CD8-positive, alpha-beta memory T cell (primary cell): ENCODE measurements at regions not wholly inside any gene's neighbourhood (a gene's known extent, or its start where the extent isn't known, plus 50 kb on each side); places are given as distances from the start of the nearest gene placed in this dataset.

Experiments
- CTCF ChIA-PET: fragments of 350-600 bp; sonication (Branson Sonifier 250); formaldehyde crosslinking; loops from one replicate; lab custom pipeline; 2021; ENCODE audit warnings: antibody characterized with exemption; lab: Charles Lee
- POLR2A ChIA-PET: fragments of 350-600 bp; sonication (Branson Sonifier 250); formaldehyde crosslinking; loops from one replicate; lab custom pipeline; 2021; ENCODE audit warnings: antibody characterized with exemption; lab: Charles Lee
- DNase-seq, 5 donors: peaks; one replicate each; pipeline versions ENCODE4 v3.0.0 to v3.0.0-alpha.2; 2020 to 2022; ENCODE audit warnings: mixed read lengths in 1 of 5
- H3K27ac ChIP-seq: one replicate; pipeline ENCODE4 v1.7.0; 2013; ENCODE audit warnings: low read depth, mild to moderate bottlenecking, low read length, moderate library complexity
- H3K27me3 ChIP-seq: 2 replicates; pipeline ENCODE4 v1.7.0; 2013; ENCODE audit warnings: low read length, mild to moderate bottlenecking; ENCODE audit not compliant: insufficient read depth, poor library complexity, severe bottlenecking
- H3K36me3 ChIP-seq: 2 replicates; pipeline ENCODE4 v1.7.0; 2013; ENCODE audit warnings: mild to moderate bottlenecking, low read length, moderate library complexity; ENCODE audit not compliant: insufficient read depth
- H3K4me1 ChIP-seq: 2 replicates; pipeline ENCODE4 v1.7.0; 2013; ENCODE audit warnings: mild to moderate bottlenecking, low read length, moderate library complexity; ENCODE audit not compliant: insufficient read depth
- H3K4me3 ChIP-seq: 2 replicates; pipeline ENCODE4 v1.7.0; 2013; ENCODE audit warnings: mild to moderate bottlenecking, low read length
- H3K9me3 ChIP-seq: 2 replicates; pipeline ENCODE4 v1.7.0; 2013; ENCODE audit warnings: mild to moderate bottlenecking, low read length
- H3K27ac Mint-ChIP-seq, 8 donors: one replicate each; pipeline ENCODE4 v1.8.0; 2020 to 2021; ENCODE audit warnings: mixed read lengths in 8 of 8, mild to moderate bottlenecking in 6 of 8, inconsistent platforms in 3 of 8, moderate library complexity in 3 of 8
- H3K27me3 Mint-ChIP-seq, 2 donors: one replicate each; pipeline ENCODE4 v1.8.0; 2020 to 2021; ENCODE audit warnings: mixed read lengths in 2 of 2, mild to moderate bottlenecking in 1 of 2, moderate library complexity in 1 of 2
- H3K36me3 Mint-ChIP-seq, 3 donors: one replicate each; pipeline ENCODE4 v1.8.0; 2020 to 2021; ENCODE audit warnings: mixed read lengths in 3 of 3, inconsistent platforms in 1 of 3, mild to moderate bottlenecking in 1 of 3
- H3K4me1 Mint-ChIP-seq, 3 donors: one replicate each; pipeline ENCODE4 v1.8.0; 2020 to 2021; ENCODE audit warnings: mixed read lengths in 3 of 3, inconsistent platforms in 1 of 3, mild to moderate bottlenecking in 1 of 3
- H3K4me3 Mint-ChIP-seq, 7 donors: one replicate each; pipeline ENCODE4 v1.8.0; 2020 to 2021; ENCODE audit warnings: mixed read lengths in 7 of 7, mild to moderate bottlenecking in 6 of 7, moderate library complexity in 4 of 7, inconsistent platforms in 2 of 7
- H3K9me3 Mint-ChIP-seq, 5 donors: one replicate each; pipeline ENCODE4 v1.8.0; 2020 to 2022; ENCODE audit warnings: mixed read lengths in 5 of 5, mild to moderate bottlenecking in 3 of 5, moderate library complexity in 2 of 5, inconsistent platforms in 1 of 5

DNA sequence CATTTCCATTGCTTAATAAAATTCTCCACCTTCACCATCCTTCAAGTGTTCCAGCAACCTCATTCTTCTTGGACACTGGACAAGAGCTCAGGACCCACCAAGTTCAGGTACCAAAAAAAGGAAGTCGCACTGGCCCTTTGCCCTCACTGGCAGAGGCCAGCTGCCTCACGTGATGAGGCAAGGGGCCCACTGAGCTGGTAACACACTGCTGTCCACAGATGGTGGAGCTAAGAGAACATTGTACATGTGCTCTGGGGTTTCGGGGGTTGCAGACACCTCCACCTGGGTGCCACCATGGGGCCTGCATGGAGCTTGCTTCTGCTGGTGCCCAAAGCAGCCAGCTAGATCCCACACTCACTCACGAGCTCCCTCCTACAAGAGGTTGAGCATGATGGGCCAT is 71.3 kb downstream of the SCG2 start:
- Histone ChIP-seq H3K4me1 (no peaks in the 10 kb centered on the region), H3K36me3 (no peaks in the 10 kb centered on the region), H3K27ac (no peak overlapping the region), H3K4me3 (no peak overlapping the region), H3K27me3 (no peaks in the 10 kb centered on the region), H3K9me3 (no peaks in the 10 kb centered on the region)
- Mint-ChIP-seq H3K4me1 (no peaks in the 10 kb centered on the region), H3K9me3 (peaks cover 0 to 5% (median 0%) of the 10 kb centered on the region in 5 donors), H3K27me3 (peaks cover 0 to 3% of the 10 kb centered on the region in 2 donors), H3K4me3 (no peak overlapping the region), H3K36me3 (no peaks in the 10 kb centered on the region), H3K27ac (no peak overlapping the region)
- CTCF ChIA-PET, result no interaction called here
- DNase-seq, result no peak
- POLR2A ChIA-PET, result no interaction called here

DNA sequence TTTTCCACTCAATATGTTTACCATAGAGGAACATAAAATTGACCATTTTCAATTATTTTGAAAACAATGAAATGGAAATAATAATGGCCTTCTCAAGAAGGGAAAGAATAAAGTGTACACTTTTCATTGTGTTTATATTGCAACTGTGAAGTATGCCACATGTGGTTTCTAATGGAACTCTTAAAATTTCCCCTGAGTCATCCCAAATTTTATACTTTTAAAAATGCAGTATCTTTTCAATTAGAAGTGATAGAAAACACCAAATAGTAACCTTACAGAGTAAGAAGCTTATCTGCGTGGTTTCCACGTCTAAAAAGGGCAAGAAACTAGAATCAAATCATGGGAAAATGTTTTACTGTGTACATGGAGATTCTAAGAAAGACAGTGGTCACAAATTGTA is 70.0 kb downstream of the SCG2 start:
- CTCF ChIA-PET, result no interaction called here
- peaks cover 0 to 6% of the 10 kb centered on the region in 2 donors for H3K27me3 Mint-ChIP-seq
- H3K36me3 Mint-ChIP-seq, result no peaks in the 10 kb centered on the region

DNA sequence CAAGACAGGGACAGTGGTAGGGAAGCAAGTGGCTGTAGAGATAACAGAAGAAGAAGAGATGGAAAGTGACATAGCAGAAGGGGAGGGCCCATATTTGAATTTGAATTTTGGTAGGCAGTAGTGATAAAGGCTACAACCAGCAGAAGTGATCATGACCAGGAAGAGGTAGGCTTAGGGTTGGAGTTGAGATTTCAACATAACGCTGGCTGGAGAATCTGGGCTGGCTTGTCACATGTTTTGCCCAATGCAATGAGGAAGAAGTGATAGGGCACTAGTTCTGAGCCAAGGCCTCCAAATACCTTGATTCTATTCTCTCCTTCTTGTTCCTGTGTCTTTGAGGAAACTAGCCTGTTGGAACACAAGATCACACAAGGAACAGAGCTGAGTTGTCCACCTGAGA is 69.4 kb downstream of the SCG2 start:
- Mint-ChIP-seq H3K36me3 (no peaks in the 10 kb centered on the region), H3K4me3 (no peak overlapping the region), H3K27me3 (peaks cover 0 to 6% of the 10 kb centered on the region in 2 donors), H3K4me1 (no peaks in the 10 kb centered on the region), H3K9me3 (peaks cover 0 to 4% (median 0%) of the 10 kb centered on the region in 5 donors), H3K27ac (no peak overlapping the region)
- DNase-seq, result no peak
- ChIA-PET POLR2A (no interaction called here), CTCF (no interaction called here)
- H3K9me3 ChIP-seq, result no peaks in the 10 kb centered on the region
- H3K27me3 ChIP-seq, result no peaks in the 10 kb centered on the region
- H3K27ac ChIP-seq, result no peak overlapping the region
- no peaks in the 10 kb centered on the region for H3K4me1 ChIP-seq
- H3K4me3 ChIP-seq, result no peak overlapping the region
- no peaks in the 10 kb centered on the region for H3K36me3 ChIP-seq

More for the DNA sequence above, 70.0 kb downstream of the SCG2 start:
- Histone ChIP-seq H3K36me3 (no peaks in the 10 kb centered on the region), H3K27ac (no peak overlapping the region), H3K4me1 (no peaks in the 10 kb centered on the region), H3K9me3 (no peaks in the 10 kb centered on the region), H3K4me3 (no peak overlapping the region), H3K27me3 (no peaks in the 10 kb centered on the region)
- Mint-ChIP-seq H3K27ac (no peak overlapping the region), H3K4me3 (no peak overlapping the region), H3K9me3 (peaks cover 0 to 5% (median 0%) of the 10 kb centered on the region in 5 donors), H3K4me1 (no peaks in the 10 kb centered on the region)
- DNase-seq, result no peak
- POLR2A ChIA-PET, result no interaction called here

DNA sequence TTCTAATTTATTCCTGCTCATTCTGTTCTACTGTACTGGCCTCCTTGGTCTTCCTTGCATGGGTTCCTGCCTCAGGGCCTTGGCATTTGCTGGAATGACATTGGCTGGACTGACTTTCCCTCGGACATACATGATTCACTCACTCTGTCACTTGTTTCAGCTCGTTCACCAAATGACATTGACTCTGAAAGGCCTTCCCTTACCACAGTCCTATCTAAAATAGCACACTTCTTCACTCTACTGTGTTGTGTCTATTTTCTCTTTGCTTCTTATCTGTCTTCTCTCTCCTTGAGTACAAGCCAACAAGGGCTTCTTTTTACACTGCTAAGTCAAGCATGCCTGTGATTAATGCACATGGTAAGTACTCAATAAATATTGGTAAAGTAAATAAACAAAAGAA is 65.6 kb downstream of the SCG2 start:
- no peak for DNase-seq
- Histone ChIP-seq H3K4me3 (no peak overlapping the region), H3K4me1 (no peaks in the 10 kb centered on the region), H3K27me3 (no peaks in the 10 kb centered on the region), H3K27ac (no peak overlapping the region), H3K9me3 (no peaks in the 10 kb centered on the region), H3K36me3 (no peaks in the 10 kb centered on the region)
- peaks cover 0 to 4% (median 0%) of the 10 kb centered on the region in 5 donors for H3K9me3 Mint-ChIP-seq
- H3K36me3 Mint-ChIP-seq, result no peaks in the 10 kb centered on the region
- no peaks in the 10 kb centered on the region for H3K4me1 Mint-ChIP-seq
- H3K27me3 Mint-ChIP-seq, result peaks cover 0 to 3% of the 10 kb centered on the region in 2 donors
- no peak overlapping the region for H3K4me3 Mint-ChIP-seq
- POLR2A ChIA-PET, result no interaction called here
- CTCF ChIA-PET, result no interaction called here
- no peak overlapping the region for H3K27ac Mint-ChIP-seq

DNA sequence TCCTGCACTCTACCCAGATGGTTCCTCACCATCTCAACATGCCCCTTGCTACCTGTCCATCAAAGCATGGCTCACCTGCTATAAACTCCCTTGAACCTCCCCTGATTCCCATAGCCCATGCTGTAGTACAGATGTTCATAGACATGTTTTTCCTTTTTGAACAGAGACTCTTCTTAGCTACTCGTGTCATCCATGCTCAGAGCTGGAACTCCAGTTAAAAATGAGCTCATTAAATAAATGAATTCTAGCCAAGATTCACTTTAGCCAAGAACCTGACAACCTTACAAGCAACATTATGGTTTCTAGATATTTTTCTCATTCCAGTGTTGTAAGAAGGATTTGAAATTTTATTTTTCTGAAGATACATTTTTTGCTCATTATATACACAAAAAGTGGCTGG is 65.0 kb downstream of the SCG2 start:
- no peak for DNase-seq

DNA sequence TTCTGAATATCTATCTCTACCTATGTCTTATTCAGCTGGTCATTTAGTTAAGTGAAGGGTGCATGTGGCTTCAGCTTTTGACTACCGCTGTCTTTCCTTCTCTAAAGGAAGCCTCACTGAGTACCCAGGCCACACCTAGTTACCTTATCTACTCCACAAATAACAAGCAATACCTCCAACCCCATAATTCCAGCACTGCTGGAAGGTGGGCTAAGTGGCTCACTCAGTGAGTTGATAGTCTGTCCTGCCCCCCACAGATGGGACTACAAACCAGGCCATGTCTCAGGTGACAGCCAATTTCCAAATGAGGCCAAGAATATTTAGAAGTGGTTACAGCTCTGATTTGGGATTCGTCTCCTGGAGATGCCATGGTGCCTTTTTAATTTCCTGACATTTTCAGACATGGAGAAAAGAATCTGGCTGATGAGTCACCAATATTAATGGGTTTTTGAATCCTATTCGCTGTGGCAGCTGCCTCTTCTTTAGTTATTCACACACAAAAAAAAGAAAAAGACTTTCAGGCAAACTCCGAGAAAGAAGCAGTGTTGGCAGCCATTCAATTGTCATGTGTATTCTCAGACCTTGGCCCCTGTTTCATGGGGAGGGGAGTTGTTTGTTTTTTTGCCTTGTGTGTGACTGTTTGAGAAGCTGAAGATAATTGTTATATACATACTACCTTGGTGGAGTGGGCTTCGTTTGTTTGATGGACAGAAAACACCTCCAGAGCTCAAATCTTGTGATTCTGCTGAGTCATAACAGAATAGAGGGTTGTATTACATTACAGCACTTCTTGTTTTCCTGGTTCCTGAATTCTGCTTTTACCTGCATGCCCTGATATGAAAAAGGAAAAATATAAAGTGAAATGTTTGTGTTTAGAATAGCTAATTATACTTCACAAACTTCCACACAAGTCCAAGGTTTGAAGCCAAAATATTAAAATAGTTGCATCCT is 64.2 kb downstream of the SCG2 start:
- no peaks in the 10 kb centered on the region for H3K27me3 ChIP-seq
- H3K9me3 ChIP-seq, result no peaks in the 10 kb centered on the region
- Mint-ChIP-seq H3K27me3 (peaks cover 0 to 3% of the 10 kb centered on the region in 2 donors), H3K36me3 (no peaks in the 10 kb centered on the region), H3K27ac (no peak overlapping the region), H3K4me3 (no peak overlapping the region), H3K4me1 (no peaks in the 10 kb centered on the region), H3K9me3 (peaks cover 0 to 4% (median 0%) of the 10 kb centered on the region in 5 donors)
- CTCF ChIA-PET, result no interaction called here
- POLR2A ChIA-PET, result no interaction called here
- no peak for DNase-seq
- no peaks in the 10 kb centered on the region for H3K4me1 ChIP-seq
- no peaks in the 10 kb centered on the region for H3K36me3 ChIP-seq
- H3K4me3 ChIP-seq, result no peak overlapping the region
- no peak overlapping the region for H3K27ac ChIP-seq

More for the DNA sequence above, 65.0 kb downstream of the SCG2 start:
- no peak overlapping the region for H3K4me3 Mint-ChIP-seq
- Histone ChIP-seq H3K4me3 (no peak overlapping the region), H3K4me1 (no peaks in the 10 kb centered on the region), H3K9me3 (no peaks in the 10 kb centered on the region), H3K27ac (no peak overlapping the region), H3K36me3 (no peaks in the 10 kb centered on the region), H3K27me3 (no peaks in the 10 kb centered on the region)
- H3K9me3 Mint-ChIP-seq, result peaks cover 0 to 4% (median 0%) of the 10 kb centered on the region in 5 donors
- H3K27ac Mint-ChIP-seq, result no peak overlapping the region
- CTCF ChIA-PET, result no interaction called here
- no peaks in the 10 kb centered on the region for H3K4me1 Mint-ChIP-seq
- H3K27me3 Mint-ChIP-seq, result peaks cover 0 to 3% of the 10 kb centered on the region in 2 donors
- no peaks in the 10 kb centered on the region for H3K36me3 Mint-ChIP-seq
- POLR2A ChIA-PET, result no interaction called here

DNA sequence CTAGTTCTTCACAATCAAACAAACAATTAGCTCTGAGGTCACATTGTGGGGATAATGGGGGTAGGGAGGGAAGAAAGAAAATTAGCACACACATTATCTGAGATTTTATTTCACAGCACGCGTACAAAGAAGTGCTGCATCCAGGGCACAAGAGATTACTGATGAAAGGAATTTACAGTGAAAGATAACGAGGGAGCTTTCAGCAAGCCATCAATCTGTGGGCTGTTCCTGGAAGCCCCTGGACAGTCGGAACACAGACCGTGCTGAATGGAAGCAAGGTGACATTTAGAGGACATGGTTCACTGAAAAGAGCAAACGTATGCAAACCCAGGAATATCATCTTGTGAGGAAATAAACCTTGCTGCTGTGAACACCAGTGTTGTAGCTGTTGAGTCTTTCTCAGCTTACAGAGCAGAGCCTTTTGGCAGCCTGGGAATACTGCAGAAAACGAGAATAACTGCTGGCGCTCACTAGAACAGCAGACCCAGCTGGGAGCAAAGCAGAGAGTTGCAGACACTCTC is 63.2 kb downstream of the SCG2 start:
- peaks cover 0 to 3% of the 10 kb centered on the region in 2 donors for H3K27me3 Mint-ChIP-seq
- no peaks in the 10 kb centered on the region for H3K4me1 Mint-ChIP-seq
- DNase-seq, result no peak
- CTCF ChIA-PET, result interaction anchor here (1.1 kb wide), 1 partner anchor 14 kb away, joined by 4 read pairs; no protein-coding TSS in a partner anchor
- peaks cover 0 to 4% (median 0%) of the 10 kb centered on the region in 5 donors for H3K9me3 Mint-ChIP-seq
- no peaks in the 10 kb centered on the region for H3K36me3 Mint-ChIP-seq
- no peak overlapping the region for H3K27ac ChIP-seq
- H3K27me3 ChIP-seq, result no peaks in the 10 kb centered on the region
- H3K27ac Mint-ChIP-seq, result no peak overlapping the region
- POLR2A ChIA-PET, result no interaction called here
- no peak overlapping the region for H3K4me3 Mint-ChIP-seq
- no peaks in the 10 kb centered on the region for H3K4me1 ChIP-seq
- H3K9me3 ChIP-seq, result no peaks in the 10 kb centered on the region
- no peaks in the 10 kb centered on the region for H3K36me3 ChIP-seq
- H3K4me3 ChIP-seq, result no peak overlapping the region

DNA sequence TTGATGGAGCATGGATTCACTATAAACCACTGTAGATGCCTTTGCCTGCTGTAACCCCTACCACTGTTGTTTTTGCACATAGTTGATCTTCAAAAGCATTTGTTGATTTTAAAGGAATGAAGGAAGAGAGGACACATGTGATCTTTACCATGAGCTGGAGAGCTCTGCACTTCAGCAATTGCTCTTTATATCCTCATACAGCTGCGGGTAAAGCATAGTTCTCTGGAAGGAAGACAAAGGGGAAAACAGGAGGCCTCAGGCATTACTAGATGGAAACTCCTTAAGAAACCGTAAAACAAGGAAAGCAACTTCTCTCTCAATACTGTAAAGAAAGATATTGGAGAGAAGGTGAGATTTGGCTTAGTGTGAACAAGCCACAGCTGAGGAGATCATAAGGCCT is 60.6 kb downstream of the SCG2 start:
- Mint-ChIP-seq H3K4me3 (no peak overlapping the region), H3K4me1 (no peaks in the 10 kb centered on the region), H3K36me3 (no peaks in the 10 kb centered on the region), H3K9me3 (peaks cover 0 to 4% (median 0%) of the 10 kb centered on the region in 5 donors), H3K27ac (no peak overlapping the region), H3K27me3 (peaks cover 0 to under 1% of the 10 kb centered on the region in 2 donors)
- no peaks in the 10 kb centered on the region for H3K27me3 ChIP-seq
- ChIA-PET CTCF (no interaction called here), POLR2A (no interaction called here)
- H3K27ac ChIP-seq, result no peak overlapping the region
- H3K9me3 ChIP-seq, result no peaks in the 10 kb centered on the region
- H3K4me1 ChIP-seq, result no peaks in the 10 kb centered on the region
- no peak overlapping the region for H3K4me3 ChIP-seq
- no peaks in the 10 kb centered on the region for H3K36me3 ChIP-seq
- DNase-seq, result no peak
